ENCODE measurements at regions not wholly inside any gene's neighbourhood (a gene's known extent, or its start where the extent isn't known, plus 50 kb on each side); places are given as distances from the start of the nearest gene placed in this dataset.

GRCh38 chr1:239939602-239940001 lies 152.1 kb upstream of the FMN2 start:
- TF ChIP-seq, protein P1, sequence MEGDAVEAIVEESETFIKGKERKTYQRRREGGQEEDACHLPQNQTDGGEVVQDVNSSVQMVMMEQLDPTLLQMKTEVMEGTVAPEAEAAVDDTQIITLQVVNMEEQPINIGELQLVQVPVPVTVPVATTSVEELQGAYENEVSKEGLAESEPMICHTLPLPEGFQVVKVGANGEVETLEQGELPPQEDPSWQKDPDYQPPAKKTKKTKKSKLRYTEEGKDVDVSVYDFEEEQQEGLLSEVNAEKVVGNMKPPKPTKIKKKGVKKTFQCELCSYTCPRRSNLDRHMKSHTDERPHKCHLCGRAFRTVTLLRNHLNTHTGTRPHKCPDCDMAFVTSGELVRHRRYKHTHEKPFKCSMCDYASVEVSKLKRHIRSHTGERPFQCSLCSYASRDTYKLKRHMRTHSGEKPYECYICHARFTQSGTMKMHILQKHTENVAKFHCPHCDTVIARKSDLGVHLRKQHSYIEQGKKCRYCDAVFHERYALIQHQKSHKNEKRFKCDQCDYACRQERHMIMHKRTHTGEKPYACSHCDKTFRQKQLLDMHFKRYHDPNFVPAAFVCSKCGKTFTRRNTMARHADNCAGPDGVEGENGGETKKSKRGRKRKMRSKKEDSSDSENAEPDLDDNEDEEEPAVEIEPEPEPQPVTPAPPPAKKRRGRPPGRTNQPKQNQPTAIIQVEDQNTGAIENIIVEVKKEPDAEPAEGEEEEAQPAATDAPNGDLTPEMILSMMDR (conservative IDR thresholded peaks at IDR 0.05; ENCODE audit: low read length): no peak
- no peak for TF ChIP-seq EZH2phosphoT487 (IDR thresholded peaks at IDR 0.05; ENCODE audit: borderline replicate concordance, low read depth, low read length)

All from OCI-LY7 (cell line).